ENCODE measurements at regions not wholly inside any gene's neighbourhood (a gene's known extent, or its start where the extent isn't known, plus 50 kb on each side); places are given as distances from the start of the nearest gene placed in this dataset.

DNA sequence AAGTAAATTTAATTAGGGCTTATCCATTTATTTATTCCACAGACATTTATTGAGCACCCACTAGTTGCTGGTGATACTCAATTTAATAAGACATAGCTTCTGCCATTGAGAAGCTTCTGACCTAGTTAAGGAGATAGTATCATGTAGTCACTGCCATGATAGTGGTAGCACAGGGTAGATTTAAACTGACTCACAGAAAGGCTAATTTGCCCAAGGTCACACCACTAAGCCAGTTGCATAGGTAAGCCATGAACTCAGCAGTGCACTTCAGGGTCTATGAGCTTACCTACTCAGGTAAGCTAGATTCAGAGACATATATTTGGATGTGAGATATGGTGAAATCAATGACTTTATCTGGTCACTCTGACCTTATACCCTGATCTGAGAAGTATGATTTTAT is 168.4 kb downstream of the TNFSF18 start:
- DNase-seq (ENCODE audit: extremely low read depth, low read depth): no peak
- TF ChIP-seq, protein P1, sequence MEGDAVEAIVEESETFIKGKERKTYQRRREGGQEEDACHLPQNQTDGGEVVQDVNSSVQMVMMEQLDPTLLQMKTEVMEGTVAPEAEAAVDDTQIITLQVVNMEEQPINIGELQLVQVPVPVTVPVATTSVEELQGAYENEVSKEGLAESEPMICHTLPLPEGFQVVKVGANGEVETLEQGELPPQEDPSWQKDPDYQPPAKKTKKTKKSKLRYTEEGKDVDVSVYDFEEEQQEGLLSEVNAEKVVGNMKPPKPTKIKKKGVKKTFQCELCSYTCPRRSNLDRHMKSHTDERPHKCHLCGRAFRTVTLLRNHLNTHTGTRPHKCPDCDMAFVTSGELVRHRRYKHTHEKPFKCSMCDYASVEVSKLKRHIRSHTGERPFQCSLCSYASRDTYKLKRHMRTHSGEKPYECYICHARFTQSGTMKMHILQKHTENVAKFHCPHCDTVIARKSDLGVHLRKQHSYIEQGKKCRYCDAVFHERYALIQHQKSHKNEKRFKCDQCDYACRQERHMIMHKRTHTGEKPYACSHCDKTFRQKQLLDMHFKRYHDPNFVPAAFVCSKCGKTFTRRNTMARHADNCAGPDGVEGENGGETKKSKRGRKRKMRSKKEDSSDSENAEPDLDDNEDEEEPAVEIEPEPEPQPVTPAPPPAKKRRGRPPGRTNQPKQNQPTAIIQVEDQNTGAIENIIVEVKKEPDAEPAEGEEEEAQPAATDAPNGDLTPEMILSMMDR (IDR thresholded peaks at IDR 0.05; ENCODE audit: low read depth, low read length): no peak

DNA sequence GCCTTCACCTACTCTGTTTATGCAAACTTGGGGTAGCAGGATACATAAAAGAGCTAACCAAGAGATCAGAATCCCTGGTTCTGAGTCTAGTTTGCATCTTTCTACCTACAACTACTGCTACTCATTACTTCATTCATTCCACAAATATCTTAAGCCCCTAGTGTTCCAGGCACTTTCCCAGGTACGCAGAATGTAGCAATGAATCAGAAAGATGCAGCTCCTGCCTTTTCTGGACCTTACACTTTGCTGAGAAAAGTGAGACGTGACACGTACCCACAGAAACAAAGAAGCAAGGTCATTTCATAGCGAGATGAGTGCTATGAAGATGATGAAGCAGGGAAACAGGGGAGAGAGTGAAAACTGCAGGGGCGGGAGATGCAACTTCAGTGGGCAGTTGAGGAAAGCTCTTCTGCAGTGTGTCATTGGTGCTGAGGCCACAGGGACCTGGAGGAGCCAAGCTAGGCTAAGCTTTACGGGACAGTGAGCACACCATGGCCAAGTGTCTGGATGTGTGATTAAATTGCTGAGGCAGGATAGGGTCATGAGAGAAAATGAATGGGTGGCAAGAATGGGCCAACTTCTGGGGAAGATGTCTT is 167.9 kb downstream of the TNFSF18 start:
- DNase-seq (ENCODE audit: extremely low read depth, low read depth): no peak
- TF ChIP-seq, protein P1 (IDR thresholded peaks at IDR 0.05; ENCODE audit: low read depth, low read length): no peak

DNA sequence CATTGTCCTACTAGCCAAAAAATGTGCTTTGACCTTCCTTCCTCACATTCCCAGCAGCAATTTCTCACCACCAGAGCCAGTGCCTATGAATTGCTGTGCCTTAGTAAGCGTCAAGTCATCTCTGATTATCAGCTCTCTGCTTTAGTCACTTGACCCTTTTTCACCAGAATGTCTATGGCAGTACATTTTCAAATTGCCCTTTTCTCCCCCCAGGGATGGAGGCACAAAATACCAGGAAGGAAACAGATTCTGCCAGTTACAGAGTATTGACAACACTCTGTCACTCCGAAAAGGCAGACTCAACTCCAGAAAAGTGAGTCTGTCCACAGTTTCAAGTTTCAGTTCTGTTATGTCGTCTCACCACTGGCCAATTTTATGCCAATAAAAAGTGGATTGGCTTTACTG is 167.4 kb downstream of the TNFSF18 start:
- no peak for DNase-seq (ENCODE audit: extremely low read depth, low read depth)
- TF ChIP-seq, protein P1 (IDR thresholded peaks at IDR 0.05; ENCODE audit: low read depth, low read length): no peak

DNA sequence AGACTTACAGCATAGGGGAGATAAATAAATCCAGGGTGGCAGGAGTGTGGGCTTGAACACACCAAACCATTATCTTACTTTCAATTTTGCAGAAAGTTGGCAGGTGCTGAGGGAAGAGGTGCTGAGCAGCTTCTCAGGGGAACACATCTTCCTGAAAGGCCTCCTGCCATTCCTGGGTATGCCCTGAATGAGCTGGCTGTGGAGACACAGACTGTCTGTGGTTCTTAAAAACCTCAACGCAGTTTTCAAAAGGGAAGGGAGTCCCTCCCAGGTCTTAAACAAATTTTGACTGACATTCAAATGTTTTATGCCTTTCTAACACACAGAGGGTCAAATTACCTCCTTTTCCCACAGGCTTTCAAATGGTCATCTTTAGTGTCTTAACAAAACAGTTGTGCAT is 166.9 kb downstream of the TNFSF18 start:
- no peak for DNase-seq (ENCODE audit: extremely low read depth, low read depth)
- TF ChIP-seq, protein P1 (IDR thresholded peaks at IDR 0.05; ENCODE audit: low read depth, low read length): no peak

DNA sequence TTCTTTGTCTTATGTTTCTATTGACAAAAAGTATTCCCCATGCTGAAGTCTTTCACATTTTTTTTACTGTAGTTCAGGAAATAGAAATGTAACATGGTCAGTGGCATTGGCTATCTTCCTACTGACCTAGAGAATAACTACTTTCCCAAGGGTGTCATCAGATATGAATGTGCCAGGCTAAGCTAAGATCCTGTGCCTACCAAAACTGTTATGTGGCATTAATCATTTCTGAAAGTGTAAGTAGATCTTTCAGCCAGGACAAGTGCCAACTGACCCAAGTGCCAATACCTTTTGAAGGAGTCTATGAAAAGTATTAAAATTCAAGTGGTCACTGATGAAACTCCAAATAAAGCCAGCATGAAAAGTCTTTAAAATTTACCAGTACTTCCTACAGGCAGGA is 165.3 kb downstream of the TNFSF18 start:
- DNase-seq (ENCODE audit: extremely low read depth, low read depth): no peak
- TF ChIP-seq, protein P1 (IDR thresholded peaks at IDR 0.05; ENCODE audit: low read depth, low read length): no peak

DNA sequence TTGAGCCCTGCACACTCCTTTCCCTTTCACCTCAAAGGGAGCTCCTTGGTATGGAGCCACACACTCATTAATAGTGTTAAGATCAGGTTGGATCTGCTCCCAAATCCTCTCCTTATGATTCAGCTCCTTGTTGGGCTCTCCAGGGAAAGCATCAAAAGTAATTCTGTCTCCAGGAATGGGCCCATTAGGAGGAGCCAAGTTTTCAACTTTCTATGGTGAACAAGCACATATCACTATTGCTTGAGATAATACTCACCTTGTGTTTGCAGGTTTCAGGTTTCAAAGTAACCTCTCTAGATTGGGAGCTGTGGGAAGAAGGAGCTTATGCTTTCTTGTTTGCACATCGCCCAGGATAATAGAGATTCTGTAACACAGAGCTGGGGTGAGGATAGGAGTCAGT is 164.8 kb downstream of the TNFSF18 start:
- no peak for DNase-seq (ENCODE audit: extremely low read depth, low read depth)
- TF ChIP-seq, protein P1 (IDR thresholded peaks at IDR 0.05; ENCODE audit: low read depth, low read length): no peak

DNA sequence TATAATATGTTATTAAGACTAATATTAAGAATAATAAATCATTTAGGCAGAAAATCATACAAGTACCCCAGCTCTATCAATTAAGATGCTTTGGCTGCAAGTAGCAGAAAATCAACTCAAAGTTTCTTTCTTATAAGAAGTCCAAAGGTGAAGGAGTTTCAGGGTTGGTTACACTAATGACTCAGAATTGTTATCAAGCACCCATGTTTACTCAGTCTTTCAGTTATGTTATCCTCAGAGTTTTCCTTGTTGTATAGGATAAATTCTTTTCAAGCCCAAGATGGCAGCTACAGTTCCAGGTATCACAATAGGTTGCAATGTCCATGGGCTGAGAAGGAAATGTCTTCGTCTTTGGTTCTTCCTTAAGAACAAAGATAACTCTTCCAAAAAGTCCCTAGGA is 163.6 kb downstream of the TNFSF18 start:
- DNase-seq (ENCODE audit: extremely low read depth, low read depth): no peak
- TF ChIP-seq, protein P1 (IDR thresholded peaks at IDR 0.05; ENCODE audit: low read depth, low read length): no peak

Measured in AG09319 (cell line).